CD14-positive monocyte (primary cell): ENCODE measurements at regions not wholly inside any gene's neighbourhood (a gene's known extent, or its start where the extent isn't known, plus 50 kb on each side); places are given as distances from the start of the nearest gene placed in this dataset.

Experiments used
- DNase-seq, 3 donors: peaks; one replicate each; pipeline ENCODE4 v3.0.0-alpha.2; 2011 to 2022
- H2AFZ ChIP-seq: 2 replicates; pipeline ENCODE4 v1.6.0; 2012; ENCODE audit warnings: mild to moderate bottlenecking, low read depth, low read length, inconsistent platforms; ENCODE audit not compliant: insufficient read depth, poor library complexity, severe bottlenecking
- H3K27ac ChIP-seq, 2 donors: 1 replicate in 1 of 2; 2 replicates in 1 of 2; pipeline ENCODE4 v1.5.1; 2012 to 2013; ENCODE audit warnings: low read length in 2 of 2, control low read depth in 1 of 2, inconsistent platforms in 1 of 2, low read depth in 1 of 2, mild to moderate bottlenecking in 1 of 2
- H3K27me3 ChIP-seq, 2 donors: one replicate each; pipeline versions ENCODE4 v1.6.0 to v1.6.1; 2011 to 2013; ENCODE audit warnings: low read length in 2 of 2; ENCODE audit not compliant: control insufficient read depth in 2 of 2, insufficient read depth in 2 of 2
- H3K36me3 ChIP-seq, 2 donors: replicated peaks in 1 of 2; 1 replicate in 1 of 2; 2 replicates in 1 of 2; pipeline versions ENCODE4 v1.5.1 to v1.6.1; 2012 to 2013; ENCODE audit warnings: low read length in 2 of 2, control low read depth in 1 of 2, inconsistent platforms in 1 of 2, mild to moderate bottlenecking in 1 of 2; ENCODE audit not compliant: insufficient read depth in 2 of 2, control insufficient read depth in 1 of 2
- H3K4me1 ChIP-seq, 2 donors: 1 replicate in 1 of 2; 2 replicates in 1 of 2; pipeline versions ENCODE4 v1.5.1 to v1.6.1; 2012 to 2013; ENCODE audit warnings: low read length in 2 of 2, control low read depth in 1 of 2, inconsistent platforms in 1 of 2, mild to moderate bottlenecking in 1 of 2, moderate library complexity in 1 of 2; ENCODE audit not compliant: insufficient read depth in 2 of 2, control insufficient read depth in 1 of 2
- H3K4me2 ChIP-seq: replicated peaks from 2 replicates; pipeline ENCODE3; 2012; ENCODE audit warnings: low read length, moderate library complexity, mild to moderate bottlenecking; ENCODE audit not compliant: poor library complexity, severe bottlenecking; ENCODE audit errors: extremely low read depth
- H3K4me3 ChIP-seq, 3 experiments: fragments of 200-600 bp in 1 of 3; sonication (generic) in 1 of 3; replicated peaks in 1 of 3; 1 replicate in 2 of 3; 2 replicates in 1 of 3; pipeline ENCODE4 v1.5.1; 2011 to 2013; ENCODE audit warnings: low read length in 3 of 3, mild to moderate bottlenecking in 3 of 3, control low read depth in 2 of 3, low read depth in 2 of 3, inconsistent platforms in 1 of 3, moderate library complexity in 1 of 3
- H3K79me2 ChIP-seq: 2 replicates; pipeline ENCODE4 v1.6.0; 2012; ENCODE audit warnings: mild to moderate bottlenecking, control low read depth, inconsistent platforms, low read length, moderate library complexity; ENCODE audit not compliant: insufficient read depth
- H3K9ac ChIP-seq: 2 replicates; pipeline ENCODE4 v1.6.0; 2017; ENCODE audit warnings: low read length, mild to moderate bottlenecking; ENCODE audit not compliant: insufficient read depth, poor library complexity, severe bottlenecking
- H3K9me3 ChIP-seq, 2 donors: replicated peaks in 1 of 2; 1 replicate in 1 of 2; 2 replicates in 1 of 2; pipeline versions ENCODE4 v1.5.1 to v1.6.1; 2012 to 2013; ENCODE audit warnings: low read length in 2 of 2, control low read depth in 1 of 2; ENCODE audit not compliant: control insufficient read depth in 1 of 2, insufficient read depth in 1 of 2
- H4K20me1 ChIP-seq: 2 replicates; pipeline ENCODE4 v1.6.0; 2012; ENCODE audit warnings: mild to moderate bottlenecking, low read length, control low read depth, moderate library complexity; ENCODE audit not compliant: insufficient read depth
- H3K27ac Mint-ChIP-seq, 7 donors: one replicate each; pipeline ENCODE4 v1.8.0; 2020; ENCODE audit warnings: mild to moderate bottlenecking in 7 of 7, mixed read lengths in 7 of 7, moderate library complexity in 6 of 7, inconsistent platforms in 2 of 7
- H3K27me3 Mint-ChIP-seq, 3 donors: one replicate each; pipeline ENCODE4 v1.8.0; 2021 to 2022; ENCODE audit warnings: low read depth in 3 of 3, mild to moderate bottlenecking in 3 of 3, mixed read lengths in 3 of 3, moderate library complexity in 3 of 3, inconsistent platforms in 1 of 3
- H3K36me3 Mint-ChIP-seq, 2 donors: one replicate each; pipeline ENCODE4 v1.8.0; 2020; ENCODE audit warnings: mixed read lengths in 2 of 2, inconsistent platforms in 1 of 2, mild to moderate bottlenecking in 1 of 2
- H3K4me1 Mint-ChIP-seq: one replicate; pipeline ENCODE4 v1.8.0; 2020; ENCODE audit warnings: mild to moderate bottlenecking, mixed read lengths
- H3K4me3 Mint-ChIP-seq, 2 donors: one replicate each; pipeline ENCODE4 v1.8.0; 2020; ENCODE audit warnings: mild to moderate bottlenecking in 2 of 2, mixed read lengths in 2 of 2, moderate library complexity in 1 of 2
- H3K9me3 Mint-ChIP-seq, 7 donors: one replicate each; pipeline ENCODE4 v1.8.0; 2020 to 2022; ENCODE audit warnings: mixed read lengths in 7 of 7, mild to moderate bottlenecking in 6 of 7, moderate library complexity in 6 of 7, inconsistent platforms in 2 of 7
- WGBS: methylation state at CpG from one replicate; pipeline ENCODE4 v1.1.5; 2013; ENCODE audit warnings: missing lambda C conversion rate; ENCODE audit not compliant: insufficient coverage; 5-methylcytosine and 5-hydroxymethylcytosine counted together
- intact Hi-C, 2 donors: fragments of 100-400 bp; cut with micrococcal nuclease; formaldehyde crosslinking; loops; one replicate each; pipeline versions ENCODE4 v1.15.0 to v1.15.1; 2023
- TF ChIP-seq, protein P1 (sequence below): fragments of 200-600 bp; IDR thresholded peaks from one replicate; pipeline ENCODE4 v1.8.0; 2022; ENCODE audit warnings: antibody characterized with exemption, mild to moderate bottlenecking

DNA sequence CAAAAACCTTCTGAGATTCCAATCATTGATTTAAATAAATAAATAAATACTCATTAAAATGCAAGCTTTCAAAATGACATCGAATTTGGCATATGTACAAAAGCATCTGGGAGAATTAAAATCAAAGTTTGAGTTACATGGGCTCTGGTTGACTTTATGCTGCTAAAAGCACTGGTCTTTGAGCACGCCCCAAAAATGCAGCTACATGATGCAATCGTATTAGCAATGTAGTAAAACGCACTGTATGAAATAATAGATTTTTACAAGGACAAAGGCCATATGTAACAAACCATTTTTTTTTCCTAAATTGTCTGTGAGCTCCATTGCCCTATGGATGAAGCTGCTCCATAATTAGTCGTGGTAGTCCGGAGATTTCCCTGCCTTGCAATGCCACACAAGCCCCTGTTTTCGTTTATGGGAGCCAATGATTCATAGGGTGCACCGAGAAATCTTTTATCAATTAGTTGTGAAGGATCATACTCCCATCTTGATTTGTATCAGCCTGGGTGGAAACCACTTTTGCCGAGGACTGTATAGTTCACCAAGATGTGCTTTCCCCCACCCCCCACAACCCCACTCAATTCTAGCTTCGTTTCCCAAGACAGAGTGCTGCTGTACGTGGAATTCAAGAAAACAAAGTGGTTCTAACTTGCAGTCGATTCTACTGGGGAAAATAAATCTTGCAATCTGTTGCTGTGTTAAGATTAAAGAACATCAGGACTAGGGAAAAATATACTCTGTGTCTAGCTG is 268.4 kb downstream of the IRS1 start:
- Histone ChIP-seq H3K9ac (no peak overlapping the region), H3K4me2 (no peak overlapping the region), H3K27ac (no peak overlapping the region), H3K4me3 (no peak overlapping the region), H3K36me3 (no peaks in the 10 kb centered on the region), H3K9me3 (no peaks in the 10 kb centered on the region), H3K4me1 (no peaks in the 10 kb centered on the region), H2AFZ (no peak overlapping the region), H3K79me2 (no peaks in the 10 kb centered on the region), H4K20me1 (no peaks in the 10 kb centered on the region), H3K27me3 (no peaks in the 10 kb centered on the region)
- H3K4me1 Mint-ChIP-seq = no peaks in the 10 kb centered on the region
- H3K36me3 Mint-ChIP-seq = no peaks in the 10 kb centered on the region
- no peak for DNase-seq
- intact Hi-C loops = no loop called here
- H3K4me3 Mint-ChIP-seq = no peak overlapping the region
- peaks cover 1 to 4% (median 3%) of the 10 kb centered on the region in 3 donors for H3K27me3 Mint-ChIP-seq
- H3K27ac Mint-ChIP-seq = no peak overlapping the region
- TF ChIP-seq, protein P1, sequence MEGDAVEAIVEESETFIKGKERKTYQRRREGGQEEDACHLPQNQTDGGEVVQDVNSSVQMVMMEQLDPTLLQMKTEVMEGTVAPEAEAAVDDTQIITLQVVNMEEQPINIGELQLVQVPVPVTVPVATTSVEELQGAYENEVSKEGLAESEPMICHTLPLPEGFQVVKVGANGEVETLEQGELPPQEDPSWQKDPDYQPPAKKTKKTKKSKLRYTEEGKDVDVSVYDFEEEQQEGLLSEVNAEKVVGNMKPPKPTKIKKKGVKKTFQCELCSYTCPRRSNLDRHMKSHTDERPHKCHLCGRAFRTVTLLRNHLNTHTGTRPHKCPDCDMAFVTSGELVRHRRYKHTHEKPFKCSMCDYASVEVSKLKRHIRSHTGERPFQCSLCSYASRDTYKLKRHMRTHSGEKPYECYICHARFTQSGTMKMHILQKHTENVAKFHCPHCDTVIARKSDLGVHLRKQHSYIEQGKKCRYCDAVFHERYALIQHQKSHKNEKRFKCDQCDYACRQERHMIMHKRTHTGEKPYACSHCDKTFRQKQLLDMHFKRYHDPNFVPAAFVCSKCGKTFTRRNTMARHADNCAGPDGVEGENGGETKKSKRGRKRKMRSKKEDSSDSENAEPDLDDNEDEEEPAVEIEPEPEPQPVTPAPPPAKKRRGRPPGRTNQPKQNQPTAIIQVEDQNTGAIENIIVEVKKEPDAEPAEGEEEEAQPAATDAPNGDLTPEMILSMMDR = no peak
- 92% methylated on average over 4 of the region's 12 CpGs for WGBS
- H3K9me3 Mint-ChIP-seq = peaks cover 0 to 3% (median 0%) of the 10 kb centered on the region in 7 donors

DNA sequence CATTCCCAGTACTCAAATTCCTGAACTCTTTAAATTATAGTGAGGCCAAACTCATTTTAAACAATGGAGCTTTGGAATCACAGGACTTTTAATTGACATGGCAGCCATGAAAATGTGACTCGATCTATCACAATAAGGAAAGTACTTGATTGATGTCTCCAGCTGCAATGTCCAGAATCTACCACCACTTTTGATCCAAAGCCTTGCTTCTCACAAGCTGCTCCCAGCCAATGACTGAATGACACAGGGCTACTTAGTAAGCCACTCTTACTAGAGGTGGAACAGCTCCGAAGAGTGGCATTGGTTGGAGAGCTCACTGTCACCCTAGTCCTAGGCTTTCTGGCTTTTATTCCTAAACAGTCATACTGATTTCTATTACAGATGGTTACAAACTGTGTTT is 270.1 kb downstream of the IRS1 start:
- Histone ChIP-seq H3K9ac (no peak overlapping the region), H2AFZ (no peak overlapping the region), H4K20me1 (no peaks in the 10 kb centered on the region), H3K4me3 (no peak overlapping the region), H3K9me3 (no peaks in the 10 kb centered on the region), H3K4me2 (no peak overlapping the region), H3K27ac (no peak overlapping the region), H3K27me3 (no peaks in the 10 kb centered on the region), H3K79me2 (no peaks in the 10 kb centered on the region), H3K36me3 (no peaks in the 10 kb centered on the region), H3K4me1 (no peaks in the 10 kb centered on the region)
- intact Hi-C loops = no loop called here
- peaks cover 0 to 3% (median 1%) of the 10 kb centered on the region in 7 donors for H3K9me3 Mint-ChIP-seq
- TF ChIP-seq, protein P1 = no peak
- H3K27ac Mint-ChIP-seq = no peak overlapping the region
- H3K27me3 Mint-ChIP-seq = peaks cover 1 to 4% (median 1%) of the 10 kb centered on the region in 3 donors
- WGBS = 89% methylated on average over 1 of the region's 2 CpGs
- DNase-seq = no peak
- H3K4me3 Mint-ChIP-seq = no peak overlapping the region
- no peaks in the 10 kb centered on the region for H3K36me3 Mint-ChIP-seq
- H3K4me1 Mint-ChIP-seq = no peaks in the 10 kb centered on the region
